ENCODE measurements at regions not wholly inside any gene's neighbourhood (a gene's known extent, or its start where the extent isn't known, plus 50 kb on each side); places are given as distances from the start of the nearest gene placed in this dataset.

DNA sequence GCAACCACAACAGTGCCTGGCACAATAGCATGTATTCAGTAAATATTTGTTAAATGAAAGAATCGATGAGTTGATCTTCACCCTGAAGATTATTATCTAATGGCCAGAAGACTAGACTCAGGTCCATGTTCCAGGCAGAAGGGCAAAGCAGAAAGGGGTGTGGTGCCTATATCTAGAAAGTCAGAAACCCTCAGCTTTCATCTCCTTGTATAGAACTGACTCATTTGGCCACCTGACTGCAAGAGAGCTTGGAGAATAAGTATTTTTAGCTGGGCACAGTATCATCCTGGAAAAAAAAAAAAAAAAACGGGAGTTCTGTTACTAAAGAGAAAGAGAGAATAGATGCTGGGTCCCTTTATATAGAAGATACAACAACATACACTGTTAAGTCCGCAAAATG lies 69.7 kb upstream of the SPRED1 start:
- no peak for TF ChIP-seq TCF12 (IDR thresholded peaks at IDR 0.05; ENCODE audit: low read depth)
- no peak for TF ChIP-seq ZBTB7A (IDR thresholded peaks at IDR 0.05; ENCODE audit: low read depth)
- TF ChIP-seq EP300 (IDR thresholded peaks at IDR 0.05; ENCODE audit: borderline replicate concordance): no peak
- no peak for TF ChIP-seq TEAD4 (IDR thresholded peaks at IDR 0.05)
- no peak for TF ChIP-seq RAD21 (IDR thresholded peaks at IDR 0.05; ENCODE audit: low read depth)
- TF ChIP-seq, protein P1, sequence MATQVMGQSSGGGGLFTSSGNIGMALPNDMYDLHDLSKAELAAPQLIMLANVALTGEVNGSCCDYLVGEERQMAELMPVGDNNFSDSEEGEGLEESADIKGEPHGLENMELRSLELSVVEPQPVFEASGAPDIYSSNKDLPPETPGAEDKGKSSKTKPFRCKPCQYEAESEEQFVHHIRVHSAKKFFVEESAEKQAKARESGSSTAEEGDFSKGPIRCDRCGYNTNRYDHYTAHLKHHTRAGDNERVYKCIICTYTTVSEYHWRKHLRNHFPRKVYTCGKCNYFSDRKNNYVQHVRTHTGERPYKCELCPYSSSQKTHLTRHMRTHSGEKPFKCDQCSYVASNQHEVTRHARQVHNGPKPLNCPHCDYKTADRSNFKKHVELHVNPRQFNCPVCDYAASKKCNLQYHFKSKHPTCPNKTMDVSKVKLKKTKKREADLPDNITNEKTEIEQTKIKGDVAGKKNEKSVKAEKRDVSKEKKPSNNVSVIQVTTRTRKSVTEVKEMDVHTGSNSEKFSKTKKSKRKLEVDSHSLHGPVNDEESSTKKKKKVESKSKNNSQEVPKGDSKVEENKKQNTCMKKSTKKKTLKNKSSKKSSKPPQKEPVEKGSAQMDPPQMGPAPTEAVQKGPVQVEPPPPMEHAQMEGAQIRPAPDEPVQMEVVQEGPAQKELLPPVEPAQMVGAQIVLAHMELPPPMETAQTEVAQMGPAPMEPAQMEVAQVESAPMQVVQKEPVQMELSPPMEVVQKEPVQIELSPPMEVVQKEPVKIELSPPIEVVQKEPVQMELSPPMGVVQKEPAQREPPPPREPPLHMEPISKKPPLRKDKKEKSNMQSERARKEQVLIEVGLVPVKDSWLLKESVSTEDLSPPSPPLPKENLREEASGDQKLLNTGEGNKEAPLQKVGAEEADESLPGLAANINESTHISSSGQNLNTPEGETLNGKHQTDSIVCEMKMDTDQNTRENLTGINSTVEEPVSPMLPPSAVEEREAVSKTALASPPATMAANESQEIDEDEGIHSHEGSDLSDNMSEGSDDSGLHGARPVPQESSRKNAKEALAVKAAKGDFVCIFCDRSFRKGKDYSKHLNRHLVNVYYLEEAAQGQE (IDR thresholded peaks at IDR 0.05; ENCODE audit: low read depth): no peak
- no peak for TF ChIP-seq TAF1 (IDR thresholded peaks at IDR 0.05; ENCODE audit: low read depth)
- no peak for TF ChIP-seq NFIC (IDR thresholded peaks at IDR 0.05)
- no peak for TF ChIP-seq CREB1 (IDR thresholded peaks at IDR 0.05; ENCODE audit: low read depth)
- no peak for TF ChIP-seq FOXM1 (IDR thresholded peaks at IDR 0.05; ENCODE audit: borderline replicate concordance, low read depth)
- TF ChIP-seq YY1 (IDR thresholded peaks at IDR 0.05; ENCODE audit: low read depth): no peak
- no peak for TF ChIP-seq EGR1 (IDR thresholded peaks at IDR 0.05)
- TF ChIP-seq, protein P2, sequence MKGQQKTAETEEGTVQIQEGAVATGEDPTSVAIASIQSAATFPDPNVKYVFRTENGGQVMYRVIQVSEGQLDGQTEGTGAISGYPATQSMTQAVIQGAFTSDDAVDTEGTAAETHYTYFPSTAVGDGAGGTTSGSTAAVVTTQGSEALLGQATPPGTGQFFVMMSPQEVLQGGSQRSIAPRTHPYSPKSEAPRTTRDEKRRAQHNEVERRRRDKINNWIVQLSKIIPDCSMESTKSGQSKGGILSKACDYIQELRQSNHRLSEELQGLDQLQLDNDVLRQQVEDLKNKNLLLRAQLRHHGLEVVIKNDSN (IDR thresholded peaks at IDR 0.05): no peak
- TF ChIP-seq CEBPB (IDR thresholded peaks at IDR 0.05): no peak

DNA sequence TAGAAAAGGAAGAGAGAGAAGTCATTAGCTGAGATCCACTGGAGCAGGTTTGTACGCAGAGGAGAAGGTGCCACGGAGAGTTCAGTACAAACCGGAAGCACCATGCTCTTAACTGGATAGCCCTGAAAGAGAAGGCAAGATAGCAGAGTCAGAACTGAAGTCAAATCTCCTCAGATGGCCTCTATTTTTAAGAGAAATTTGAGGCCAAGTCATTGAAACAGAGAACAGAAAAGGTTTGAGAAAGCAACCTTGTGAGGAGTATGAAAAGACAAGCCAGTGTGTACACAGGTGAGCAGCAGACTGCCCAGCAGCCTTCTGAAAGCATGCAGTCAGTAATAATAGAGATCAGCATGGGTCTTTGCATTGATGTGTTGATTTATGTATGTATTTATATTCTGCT lies 66.1 kb upstream of the SPRED1 start:
- TF ChIP-seq EP300 (IDR thresholded peaks at IDR 0.05; ENCODE audit: borderline replicate concordance) (no peak), NFIC (IDR thresholded peaks at IDR 0.05) (no peak), EGR1 (IDR thresholded peaks at IDR 0.05) (no peak), CREB1 (IDR thresholded peaks at IDR 0.05; ENCODE audit: low read depth) (no peak), RAD21 (IDR thresholded peaks at IDR 0.05; ENCODE audit: low read depth) (no peak), TCF12 (IDR thresholded peaks at IDR 0.05; ENCODE audit: low read depth) (no peak), TAF1 (IDR thresholded peaks at IDR 0.05; ENCODE audit: low read depth) (no peak), TEAD4 (IDR thresholded peaks at IDR 0.05) (no peak), FOXM1 (IDR thresholded peaks at IDR 0.05; ENCODE audit: borderline replicate concordance, low read depth) (no peak), ZBTB7A (IDR thresholded peaks at IDR 0.05; ENCODE audit: low read depth) (no peak), YY1 (IDR thresholded peaks at IDR 0.05; ENCODE audit: low read depth) (no peak), CEBPB (IDR thresholded peaks at IDR 0.05) (no peak)
- TF ChIP-seq, protein P2 (IDR thresholded peaks at IDR 0.05): no peak
- TF ChIP-seq, protein P1 (IDR thresholded peaks at IDR 0.05; ENCODE audit: low read depth): no peak
- TF ChIP-seq, protein P3, sequence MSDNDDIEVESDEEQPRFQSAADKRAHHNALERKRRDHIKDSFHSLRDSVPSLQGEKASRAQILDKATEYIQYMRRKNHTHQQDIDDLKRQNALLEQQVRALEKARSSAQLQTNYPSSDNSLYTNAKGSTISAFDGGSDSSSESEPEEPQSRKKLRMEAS (IDR thresholded peaks at IDR 0.05): no peak

DNA sequence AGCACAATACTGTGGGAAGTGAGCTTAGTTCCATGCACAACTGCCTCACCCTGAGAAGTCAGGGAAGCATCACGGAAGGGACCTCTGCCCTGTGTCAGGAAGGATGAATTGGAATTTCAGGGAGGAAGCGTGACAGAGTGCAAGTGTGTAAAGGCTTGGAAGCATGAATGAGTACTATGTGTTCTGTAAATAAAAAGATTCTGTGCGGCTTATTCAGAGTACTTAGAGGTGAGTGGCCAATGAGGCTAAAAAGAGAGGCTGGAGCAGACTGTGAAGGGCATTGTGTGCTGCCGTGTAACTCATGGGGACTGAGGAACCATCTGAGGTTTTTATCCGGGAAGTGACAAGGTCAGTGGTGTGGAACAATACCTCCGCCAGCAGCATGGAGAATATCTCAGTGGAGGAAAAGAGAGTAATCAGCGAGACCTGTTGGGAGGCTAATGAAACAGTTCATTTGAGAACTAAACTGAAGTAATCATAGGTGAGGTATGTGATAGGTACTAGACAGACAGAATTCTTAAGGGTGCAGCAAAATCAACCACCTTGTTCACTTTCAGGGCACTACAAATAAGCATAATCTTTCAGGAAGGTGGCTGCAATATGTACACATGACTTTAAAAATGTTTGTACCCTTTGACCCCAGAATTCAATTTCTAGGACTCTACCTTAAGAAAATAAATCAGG lies 64.9 kb upstream of the SPRED1 start:
- no peak for TF ChIP-seq EP300 (IDR thresholded peaks at IDR 0.05; ENCODE audit: borderline replicate concordance)
- TF ChIP-seq TEAD4 (IDR thresholded peaks at IDR 0.05): no peak
- no peak for TF ChIP-seq CEBPB (IDR thresholded peaks at IDR 0.05)
- TF ChIP-seq EGR1 (IDR thresholded peaks at IDR 0.05): no peak
- no peak for TF ChIP-seq ZBTB7A (IDR thresholded peaks at IDR 0.05; ENCODE audit: low read depth)
- no peak for TF ChIP-seq CREB1 (IDR thresholded peaks at IDR 0.05; ENCODE audit: low read depth)
- TF ChIP-seq, protein P3 (IDR thresholded peaks at IDR 0.05): no peak
- no peak for TF ChIP-seq TAF1 (IDR thresholded peaks at IDR 0.05; ENCODE audit: low read depth)
- TF ChIP-seq, protein P1 (IDR thresholded peaks at IDR 0.05; ENCODE audit: low read depth): no peak
- TF ChIP-seq, protein P2 (IDR thresholded peaks at IDR 0.05): no peak
- TF ChIP-seq YY1 (IDR thresholded peaks at IDR 0.05; ENCODE audit: low read depth): no peak
- no peak for TF ChIP-seq FOXM1 (IDR thresholded peaks at IDR 0.05; ENCODE audit: borderline replicate concordance, low read depth)
- no peak for TF ChIP-seq TCF12 (IDR thresholded peaks at IDR 0.05; ENCODE audit: low read depth)
